WI38 (cell line): ENCODE measurements at regions not wholly inside any gene's neighbourhood (a gene's known extent, or its start where the extent isn't known, plus 50 kb on each side); places are given as distances from the start of the nearest gene placed in this dataset.

Source experiments
- H3K4me3 ChIP-seq: 2 replicates; pipeline ENCODE4 v1.5.1; 2011; ENCODE audit warnings: low read depth, mild to moderate bottlenecking, control low read depth, low read length
- CTCF ChIP-seq: IDR thresholded peaks from 2 replicates; pipeline ENCODE4 v1.5.1; 2012; ENCODE audit warnings: low read depth, mild to moderate bottlenecking, control low read depth, low read length

- no peak overlapping the region for H3K4me3 ChIP-seq
These were observed 232.0 kb downstream of the CBLN1 start for GRCh38 chr16:49049644-49050043.

GRCh38 chr16:49049191-49049590 is 232.4 kb downstream of the CBLN1 start:
- no peak overlapping the region for H3K4me3 ChIP-seq
- TF ChIP-seq CTCF = no peak

More at GRCh38 chr16:49049644-49050043, 232.0 kb downstream of the CBLN1 start:
- TF ChIP-seq CTCF = no peak

GRCh38 chr16:49048557-49048956 is 233.1 kb downstream of the CBLN1 start:
- TF ChIP-seq CTCF = no peak
- H3K4me3 ChIP-seq = no peak overlapping the region

GRCh38 chr16:49036126-49036525 is 245.5 kb downstream of the CBLN1 start:
- TF ChIP-seq CTCF = no peak
- H3K4me3 ChIP-seq = no peak overlapping the region

- no peak overlapping the region for H3K4me3 ChIP-seq
- no peak for TF ChIP-seq CTCF
These were observed 254.2 kb downstream of the CBLN1 start for GRCh38 chr16:49027420-49027819.

- TF ChIP-seq CTCF = no peak
- H3K4me3 ChIP-seq = no peak overlapping the region
These were observed 255.0 kb downstream of the CBLN1 start for GRCh38 chr16:49026566-49027181.

GRCh38 chr16:49024896-49025295 is 256.7 kb downstream of the CBLN1 start:
- H3K4me3 ChIP-seq = no peak overlapping the region
- no peak for TF ChIP-seq CTCF
